PC-9 (cell line): ENCODE measurements at regions not wholly inside any gene's neighbourhood (a gene's known extent, or its start where the extent isn't known, plus 50 kb on each side); places are given as distances from the start of the nearest gene placed in this dataset.

Experiments
- EZH2 ChIP-seq: fragments of 200-600 bp; sonication (generic); IDR thresholded peaks from 2 replicates; pipeline ENCODE4 v1.8.0; 2017; ENCODE audit warnings: antibody characterized with exemption, low read depth
- TF ChIP-seq, protein P1 (sequence below): fragments of 200-600 bp; sonication (generic); conservative IDR thresholded peaks from 2 replicates; pipeline ENCODE4 v1.6.1; 2017; ENCODE audit warnings: mixed run types, antibody characterized with exemption, mild to moderate bottlenecking, moderate library complexity

DNA sequence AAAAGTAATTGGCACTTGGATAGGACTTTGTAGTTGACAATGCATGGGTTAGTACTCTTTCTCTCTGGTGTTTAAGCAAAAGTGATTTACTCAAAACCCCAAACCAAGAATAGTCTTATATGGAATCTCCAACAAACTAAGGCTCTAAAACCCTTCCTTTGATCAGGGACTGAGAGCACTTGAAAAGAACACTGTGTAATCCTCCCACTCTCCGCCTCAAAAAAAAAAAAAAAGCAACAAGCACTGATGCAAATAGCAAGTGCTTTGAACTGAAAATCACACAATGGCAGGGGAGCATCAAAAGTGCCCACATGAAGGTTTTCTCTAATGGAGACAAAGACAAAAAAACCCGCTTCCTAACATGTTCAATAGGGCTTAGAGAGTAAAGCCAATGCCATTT, 467.9 kb upstream of the AUTS2 start:
- TF ChIP-seq, protein P1, sequence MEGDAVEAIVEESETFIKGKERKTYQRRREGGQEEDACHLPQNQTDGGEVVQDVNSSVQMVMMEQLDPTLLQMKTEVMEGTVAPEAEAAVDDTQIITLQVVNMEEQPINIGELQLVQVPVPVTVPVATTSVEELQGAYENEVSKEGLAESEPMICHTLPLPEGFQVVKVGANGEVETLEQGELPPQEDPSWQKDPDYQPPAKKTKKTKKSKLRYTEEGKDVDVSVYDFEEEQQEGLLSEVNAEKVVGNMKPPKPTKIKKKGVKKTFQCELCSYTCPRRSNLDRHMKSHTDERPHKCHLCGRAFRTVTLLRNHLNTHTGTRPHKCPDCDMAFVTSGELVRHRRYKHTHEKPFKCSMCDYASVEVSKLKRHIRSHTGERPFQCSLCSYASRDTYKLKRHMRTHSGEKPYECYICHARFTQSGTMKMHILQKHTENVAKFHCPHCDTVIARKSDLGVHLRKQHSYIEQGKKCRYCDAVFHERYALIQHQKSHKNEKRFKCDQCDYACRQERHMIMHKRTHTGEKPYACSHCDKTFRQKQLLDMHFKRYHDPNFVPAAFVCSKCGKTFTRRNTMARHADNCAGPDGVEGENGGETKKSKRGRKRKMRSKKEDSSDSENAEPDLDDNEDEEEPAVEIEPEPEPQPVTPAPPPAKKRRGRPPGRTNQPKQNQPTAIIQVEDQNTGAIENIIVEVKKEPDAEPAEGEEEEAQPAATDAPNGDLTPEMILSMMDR, result no peak
- no peak for TF ChIP-seq EZH2
